GM18907 (cell line): ENCODE measurements at regions not wholly inside any gene's neighbourhood (a gene's known extent, or its start where the extent isn't known, plus 50 kb on each side); places are given as distances from the start of the nearest gene placed in this dataset.
"Not testable (repeated sequence)": the region's sequence is repeated elsewhere in the genome, so short reads cannot be mapped to it uniquely, and the experiment has no call there.

ENCODE experiments used
- ATAC-seq: cut with Tn5 transposase; IDR thresholded peaks from one replicate; pipeline ENCODE4 v1.9.1; 2021; ENCODE audit warnings: mild to moderate bottlenecking, moderate library complexity; ENCODE audit not compliant: unreplicated experiment

GRCh38 chr14:29982171-29982570 lies 54.5 kb upstream of the PRKD1 start:
- no peak for ATAC-seq

- no peak for ATAC-seq
These were observed 55.3 kb upstream of the PRKD1 start for GRCh38 chr14:29982993-29983392.

- not testable (repeated sequence) for ATAC-seq
These were observed 62.8 kb upstream of the PRKD1 start for GRCh38 chr14:29990344-29990857.

- no peak for ATAC-seq
These were observed 63.3 kb upstream of the PRKD1 start for GRCh38 chr14:29990993-29991392.

DNA sequence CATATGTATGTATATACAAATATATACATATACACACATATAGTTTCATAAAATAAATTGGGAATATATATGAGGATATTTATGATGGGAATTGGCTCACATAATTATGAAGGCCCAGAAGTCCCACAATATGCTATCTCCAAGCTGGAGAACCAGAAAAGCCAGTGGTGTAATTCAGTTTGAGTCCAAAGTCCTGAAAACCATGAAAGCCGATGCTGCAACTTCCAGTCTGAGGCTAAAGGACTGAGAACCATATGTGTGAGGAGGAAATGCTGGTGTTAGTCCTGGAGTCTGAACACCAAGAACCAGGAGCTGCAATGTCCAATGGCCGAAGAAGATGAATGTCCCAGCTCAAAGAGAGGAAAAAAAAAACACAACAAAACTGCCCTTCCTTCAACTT lies 65.5 kb upstream of the PRKD1 start:
- no peak for ATAC-seq

DNA sequence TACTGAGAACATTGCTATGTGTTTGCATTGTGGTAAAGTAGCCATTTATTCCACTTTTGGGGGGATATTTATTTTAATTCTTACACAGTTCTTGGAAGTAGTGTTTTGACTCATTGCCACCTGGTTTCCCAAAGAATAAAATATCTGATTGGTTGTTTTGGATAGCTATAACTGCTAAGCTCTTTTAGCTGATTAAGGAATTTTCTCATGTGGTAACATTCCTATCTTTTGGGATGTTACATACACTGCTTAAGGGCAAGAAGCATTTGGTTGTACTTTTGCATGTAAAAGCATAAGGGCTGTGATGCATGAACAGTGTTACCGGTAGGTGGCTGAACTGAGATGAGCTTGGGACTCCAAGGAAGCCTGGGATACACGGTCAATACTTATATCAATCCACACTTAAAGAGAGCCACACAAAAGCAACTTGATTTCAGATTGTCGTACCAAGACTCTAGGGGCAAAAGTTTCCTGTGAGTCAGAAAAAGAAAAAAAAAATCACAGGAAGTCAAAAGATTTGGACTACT lies 71.4 kb upstream of the PRKD1 start:
- ATAC-seq: no peak

GRCh38 chr14:30002859-30003258 lies 75.2 kb upstream of the PRKD1 start:
- ATAC-seq: no peak

- peak; percentile 67 for ATAC-seq
These were observed 77.6 kb upstream of the PRKD1 start for GRCh38 chr14:30005114-30005808.

- no peak for ATAC-seq
These were observed 79.0 kb upstream of the PRKD1 start for GRCh38 chr14:30006695-30007094.

- ATAC-seq: no peak
These were observed 87.8 kb upstream of the PRKD1 start for GRCh38 chr14:30015489-30015888.

DNA sequence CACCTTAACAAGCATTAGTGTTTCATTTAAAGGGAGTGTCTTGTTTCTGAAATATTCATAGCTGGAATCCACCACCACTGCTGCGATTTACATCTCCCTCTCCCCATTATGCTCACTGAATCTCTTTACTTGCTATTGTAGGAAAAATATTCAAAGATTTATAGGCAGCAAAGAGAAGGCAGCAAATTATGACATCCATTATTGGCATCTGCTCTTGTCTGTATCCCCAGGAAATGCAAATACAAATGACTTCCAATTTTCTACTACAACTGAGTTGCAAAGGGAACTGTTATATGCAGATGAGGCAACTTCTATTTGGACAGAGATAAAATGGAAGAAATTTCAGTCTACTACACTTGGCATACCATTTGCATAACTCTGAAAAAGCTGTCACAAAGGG lies 88.4 kb upstream of the PRKD1 start:
- ATAC-seq: no peak

DNA sequence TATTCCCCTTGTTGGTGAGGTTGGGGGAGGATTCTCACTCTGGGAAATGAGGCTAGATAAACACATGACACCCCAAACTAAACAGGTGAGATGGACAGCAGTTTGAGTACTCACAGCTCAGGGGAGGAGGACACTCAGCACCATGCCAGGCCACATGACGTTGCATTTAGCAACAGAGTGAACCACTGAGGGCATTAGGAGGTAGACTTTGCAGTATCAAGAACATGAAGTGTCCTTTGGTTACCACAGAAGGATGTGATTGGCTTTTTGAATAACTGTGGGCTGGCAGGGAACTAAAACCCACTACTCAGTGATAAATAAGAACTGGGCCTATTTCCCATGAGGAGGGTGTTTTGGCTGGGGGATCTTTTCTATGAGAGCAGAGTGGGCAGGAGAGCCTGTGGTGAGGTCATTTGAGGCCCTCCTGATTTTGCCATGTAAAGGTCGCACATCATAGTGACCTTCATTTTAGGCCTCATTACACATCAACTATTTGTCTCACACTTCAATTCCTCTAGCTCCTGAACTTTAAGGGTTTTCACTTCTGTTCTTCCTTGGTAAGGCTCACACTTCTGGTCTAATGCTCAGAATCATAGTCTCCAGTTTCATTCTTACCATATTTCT lies 89.8 kb upstream of the PRKD1 start:
- ATAC-seq: no peak

- no peak for ATAC-seq
These were observed 92.6 kb upstream of the PRKD1 start for GRCh38 chr14:30020271-30020670.

DNA sequence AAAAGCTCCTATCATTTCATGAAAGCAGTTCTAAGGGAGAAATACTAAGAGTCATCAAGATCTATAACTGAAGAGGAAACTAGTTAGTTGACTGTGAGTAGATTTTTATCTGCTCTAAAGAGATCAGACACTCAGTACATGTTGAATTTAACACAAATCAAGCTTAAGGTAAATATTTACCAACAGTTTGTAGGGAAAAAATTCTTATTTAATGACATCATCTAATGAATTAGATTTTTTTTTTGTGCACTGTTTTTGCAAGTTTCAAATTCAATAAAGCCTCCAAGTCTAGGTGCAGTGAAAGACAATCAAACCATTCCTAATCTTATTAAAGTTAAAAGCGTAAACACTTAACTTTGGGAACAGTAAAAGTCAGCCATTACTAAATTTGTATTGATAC lies 93.0 kb upstream of the PRKD1 start:
- ATAC-seq: no peak

DNA sequence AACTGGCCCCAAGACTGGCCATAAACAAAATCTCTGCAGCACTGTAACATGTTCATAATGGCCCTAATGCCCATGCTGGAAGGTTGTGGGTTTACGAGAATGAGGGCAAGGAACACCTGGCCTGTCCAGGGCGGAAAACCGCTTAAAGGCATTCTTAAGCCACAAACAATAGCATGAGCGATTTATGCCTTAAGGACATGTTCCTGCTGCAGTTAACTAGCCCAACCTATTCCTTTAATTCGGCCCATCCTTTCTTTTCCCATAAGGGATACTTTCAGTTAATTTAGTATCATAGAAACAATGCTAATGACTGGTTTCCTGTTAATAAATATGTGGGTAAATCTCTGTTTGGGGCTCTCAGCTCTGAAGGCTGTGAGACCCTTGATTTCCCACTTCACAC lies 95.7 kb upstream of the PRKD1 start:
- not testable (repeated sequence) for ATAC-seq

DNA sequence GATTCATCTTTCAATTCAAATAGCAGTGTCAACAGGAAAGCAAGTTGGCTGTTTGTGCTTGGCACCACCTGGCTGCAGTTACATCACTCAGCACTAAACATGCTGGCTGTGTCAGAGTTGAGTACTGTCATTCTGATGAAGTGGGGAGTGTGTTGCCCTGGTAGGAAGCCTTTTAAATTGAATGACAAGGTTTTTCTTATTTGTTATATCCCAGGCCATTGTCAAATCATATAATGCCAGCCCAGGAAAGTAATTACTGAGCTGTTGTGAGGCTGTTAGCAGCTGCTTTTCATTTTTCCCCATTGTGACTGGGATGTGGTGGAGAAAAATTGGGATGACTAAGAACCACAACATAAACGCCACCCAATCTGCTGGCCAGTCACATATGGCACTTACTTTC lies 106.5 kb upstream of the PRKD1 start:
- ATAC-seq: no peak

- ATAC-seq: no peak
These were observed 107.7 kb upstream of the PRKD1 start for GRCh38 chr14:30035361-30035760.

DNA sequence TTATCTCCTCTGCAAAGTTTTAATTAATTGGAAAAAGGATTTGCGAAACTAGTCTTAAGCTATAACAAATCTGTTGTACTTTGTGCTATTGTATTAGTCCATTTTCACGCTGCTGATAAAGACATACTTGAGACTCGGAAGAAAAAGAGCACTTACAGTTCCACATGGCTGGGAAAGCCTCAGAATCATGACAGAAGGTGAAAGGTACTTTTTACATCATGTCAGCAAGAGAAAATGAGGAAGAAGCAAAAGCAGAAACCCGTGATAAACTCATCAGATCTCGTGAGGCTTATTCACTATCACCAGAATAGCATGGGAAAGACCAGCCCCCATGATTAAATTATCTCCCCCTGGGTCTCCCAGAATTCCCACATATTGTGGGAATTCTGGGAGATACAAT lies 118.1 kb upstream of the PRKD1 start:
- no peak for ATAC-seq

DNA sequence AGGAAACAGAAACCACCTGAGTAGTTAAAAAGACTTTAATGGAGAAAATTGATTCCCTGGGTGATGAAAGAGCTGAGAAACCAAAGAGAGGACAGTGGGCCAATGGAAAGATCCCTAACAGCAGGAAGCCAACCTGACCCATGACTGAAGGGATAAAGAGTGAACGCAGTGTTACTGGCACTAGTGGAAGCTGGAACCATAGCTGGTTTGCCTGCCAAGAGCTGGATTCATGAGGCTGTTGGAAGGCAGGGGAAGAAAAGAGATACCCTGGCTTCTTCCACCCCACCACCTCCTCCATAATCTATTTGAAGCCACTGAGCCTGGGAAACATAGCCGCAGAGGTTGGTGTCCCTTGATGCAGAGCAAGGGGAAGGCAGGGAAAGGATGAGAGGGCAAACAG lies 125.5 kb upstream of the PRKD1 start:
- ATAC-seq: no peak

DNA sequence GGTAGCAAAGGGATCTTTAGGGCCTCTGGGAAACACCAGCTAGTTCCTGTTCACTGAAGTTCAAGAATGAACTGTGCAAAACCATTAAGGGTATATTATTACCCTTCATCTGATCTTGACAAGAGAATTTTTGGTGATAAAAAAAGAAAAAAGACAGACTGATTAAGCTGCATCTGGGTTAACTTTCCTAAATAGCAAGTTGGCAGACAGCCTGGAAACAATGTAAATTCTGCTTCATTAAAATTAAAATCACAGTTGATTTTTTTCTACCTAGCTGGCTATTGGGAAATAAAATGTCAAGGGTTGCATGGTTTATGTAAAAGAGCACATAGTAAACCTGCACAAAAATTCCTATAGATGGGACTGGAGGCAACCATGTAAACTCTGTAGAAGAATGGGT lies 126.6 kb upstream of the PRKD1 start:
- no peak for ATAC-seq

DNA sequence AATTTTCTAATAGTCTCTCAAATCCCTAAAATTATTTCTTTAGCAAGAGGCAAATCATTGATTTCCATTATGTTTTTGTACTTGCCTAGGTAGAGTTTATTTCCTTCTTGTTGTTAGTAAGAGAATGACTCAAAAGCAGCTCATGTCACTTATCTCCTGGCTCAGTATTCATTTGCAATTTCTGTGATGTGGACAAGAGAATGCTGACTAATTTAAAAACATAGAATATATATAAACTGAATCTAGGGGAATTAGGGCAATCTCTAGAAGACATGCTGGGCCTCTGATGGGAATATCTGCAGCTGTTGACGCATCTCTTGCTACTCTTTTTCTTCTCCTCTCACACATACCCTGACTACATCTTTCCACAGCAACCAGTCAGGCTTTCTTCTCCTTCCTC lies 130.8 kb upstream of the PRKD1 start:
- ATAC-seq: no peak

GRCh38 chr14:30063746-30064145 lies 136.1 kb upstream of the PRKD1 start:
- ATAC-seq: no peak
